OCI-LY1 (cell line): ENCODE measurements at regions not wholly inside any gene's neighbourhood (a gene's known extent, or its start where the extent isn't known, plus 50 kb on each side); places are given as distances from the start of the nearest gene placed in this dataset.

Source experiments
- CTCF ChIP-seq: fragments of 200-600 bp; sonication (generic), shearing (Covaris generic); IDR thresholded peaks from 2 replicates; pipeline ENCODE4 v1.5.1; 2017; ENCODE audit warnings: mild to moderate bottlenecking, antibody characterized with exemption, low read length, moderate library complexity, mixed read lengths
- EZH2 ChIP-seq: fragments of 200-600 bp; sonication (generic), shearing (Covaris generic); IDR thresholded peaks from 2 replicates; pipeline ENCODE4 v1.8.0; 2017; ENCODE audit warnings: borderline replicate concordance, mixed run types, mild to moderate bottlenecking, antibody characterized with exemption, low read length, moderate library complexity, mixed read lengths

DNA sequence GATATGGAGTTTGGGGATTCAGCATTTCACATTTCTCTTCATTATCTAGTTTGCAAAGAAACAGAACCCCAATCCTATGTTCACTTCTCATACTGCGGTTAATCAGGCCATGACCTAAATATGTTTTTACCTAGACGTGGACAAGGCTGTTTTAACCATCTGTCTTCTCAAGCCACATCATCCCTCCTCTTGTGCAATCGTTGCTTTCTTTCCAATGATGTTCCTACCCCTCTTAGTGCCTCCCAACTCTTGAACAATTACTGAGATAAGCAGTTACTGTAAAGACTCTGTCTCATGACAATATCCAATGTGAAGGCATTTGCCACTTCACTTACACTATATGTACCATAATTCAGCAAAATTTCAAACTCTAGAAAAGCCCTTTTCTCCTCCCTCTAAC lies 406.2 kb downstream of the LIG4 start:
- TF ChIP-seq CTCF (no peak), EZH2 (no peak)
